ENCODE measurements at regions not wholly inside any gene's neighbourhood (a gene's known extent, or its start where the extent isn't known, plus 50 kb on each side); places are given as distances from the start of the nearest gene placed in this dataset.

DNA sequence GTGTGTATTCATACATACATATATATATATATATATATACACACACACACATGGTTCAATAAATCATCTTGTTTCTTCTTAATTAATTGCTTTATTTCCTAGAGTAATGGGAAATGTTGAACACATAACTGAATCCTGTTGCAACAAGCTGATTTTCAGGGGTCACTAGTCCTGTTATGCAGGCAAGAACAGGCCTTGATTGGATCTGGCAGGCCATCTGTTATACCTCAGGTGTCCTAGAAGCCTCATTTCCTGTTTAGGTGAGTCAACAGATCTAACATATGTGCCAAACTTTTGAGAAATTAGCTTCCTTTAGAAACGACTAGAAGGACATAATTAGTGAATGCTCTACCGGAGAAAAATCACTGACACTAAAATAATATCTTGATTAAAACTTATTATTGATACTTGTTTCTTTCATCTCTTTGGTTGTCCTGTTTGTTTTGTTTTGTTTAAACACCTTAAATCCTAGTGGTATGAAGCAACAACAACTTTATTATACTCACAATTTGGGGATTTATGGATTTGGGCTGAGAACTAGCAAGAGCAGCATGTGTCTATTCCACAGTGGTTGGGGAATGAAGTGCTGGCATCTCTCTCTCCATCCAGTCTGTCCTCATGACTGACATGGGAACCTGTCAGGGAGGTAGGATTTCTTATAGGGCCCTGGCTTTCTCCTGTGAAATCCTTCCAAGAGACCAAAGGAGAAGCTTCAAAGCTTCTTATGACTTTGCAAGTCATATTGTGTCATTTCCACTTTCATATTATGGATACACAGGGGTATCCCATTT lies 552.6 kb downstream of the NSUN3 start:
- Histone ChIP-seq H2AFZ (ENCODE audit: low read depth, low read length) (no peak overlapping the region), H3K9me3 (ENCODE audit: low read length) (no peaks in the 10 kb centered on the region), H3K4me3 (ENCODE audit: low read length) (no peak overlapping the region), H3K9me2 (ENCODE audit: insufficient read depth, low read length) (no peaks in the 10 kb centered on the region), H3K79me2 (replicated peaks; ENCODE audit: insufficient read depth, low read length) (no peaks in the 10 kb centered on the region), H3K27ac (ENCODE audit: low read length) (no peak overlapping the region), H3K4me2 (ENCODE audit: low read length) (no peak overlapping the region), H4K20me1 (ENCODE audit: insufficient read depth) (no peaks in the 10 kb centered on the region), H3F3A (ENCODE audit: insufficient read depth, low read length, poor library complexity, severe bottlenecking) (no peaks in the 10 kb centered on the region), H3K27me3 (ENCODE audit: insufficient read depth, low read depth, low read length) (no peaks in the 10 kb centered on the region), H3K9ac (ENCODE audit: low read length) (no peak overlapping the region), H3K36me3 (ENCODE audit: insufficient read depth, low read length) (no peaks in the 10 kb centered on the region)
- TF ChIP-seq EZH2 (IDR thresholded peaks at IDR 0.05; ENCODE audit: borderline replicate concordance, insufficient read depth, low read length, poor library complexity, severe bottlenecking), result no peak
- TF ChIP-seq, protein P1, sequence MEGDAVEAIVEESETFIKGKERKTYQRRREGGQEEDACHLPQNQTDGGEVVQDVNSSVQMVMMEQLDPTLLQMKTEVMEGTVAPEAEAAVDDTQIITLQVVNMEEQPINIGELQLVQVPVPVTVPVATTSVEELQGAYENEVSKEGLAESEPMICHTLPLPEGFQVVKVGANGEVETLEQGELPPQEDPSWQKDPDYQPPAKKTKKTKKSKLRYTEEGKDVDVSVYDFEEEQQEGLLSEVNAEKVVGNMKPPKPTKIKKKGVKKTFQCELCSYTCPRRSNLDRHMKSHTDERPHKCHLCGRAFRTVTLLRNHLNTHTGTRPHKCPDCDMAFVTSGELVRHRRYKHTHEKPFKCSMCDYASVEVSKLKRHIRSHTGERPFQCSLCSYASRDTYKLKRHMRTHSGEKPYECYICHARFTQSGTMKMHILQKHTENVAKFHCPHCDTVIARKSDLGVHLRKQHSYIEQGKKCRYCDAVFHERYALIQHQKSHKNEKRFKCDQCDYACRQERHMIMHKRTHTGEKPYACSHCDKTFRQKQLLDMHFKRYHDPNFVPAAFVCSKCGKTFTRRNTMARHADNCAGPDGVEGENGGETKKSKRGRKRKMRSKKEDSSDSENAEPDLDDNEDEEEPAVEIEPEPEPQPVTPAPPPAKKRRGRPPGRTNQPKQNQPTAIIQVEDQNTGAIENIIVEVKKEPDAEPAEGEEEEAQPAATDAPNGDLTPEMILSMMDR (IDR thresholded peaks at IDR 0.05; ENCODE audit: poor library complexity, severe bottlenecking), result no peak
- no peak for TF ChIP-seq EP300 (conservative IDR thresholded peaks at IDR 0.05; ENCODE audit: poor library complexity, severe bottlenecking)
- TF ChIP-seq, protein P2, sequence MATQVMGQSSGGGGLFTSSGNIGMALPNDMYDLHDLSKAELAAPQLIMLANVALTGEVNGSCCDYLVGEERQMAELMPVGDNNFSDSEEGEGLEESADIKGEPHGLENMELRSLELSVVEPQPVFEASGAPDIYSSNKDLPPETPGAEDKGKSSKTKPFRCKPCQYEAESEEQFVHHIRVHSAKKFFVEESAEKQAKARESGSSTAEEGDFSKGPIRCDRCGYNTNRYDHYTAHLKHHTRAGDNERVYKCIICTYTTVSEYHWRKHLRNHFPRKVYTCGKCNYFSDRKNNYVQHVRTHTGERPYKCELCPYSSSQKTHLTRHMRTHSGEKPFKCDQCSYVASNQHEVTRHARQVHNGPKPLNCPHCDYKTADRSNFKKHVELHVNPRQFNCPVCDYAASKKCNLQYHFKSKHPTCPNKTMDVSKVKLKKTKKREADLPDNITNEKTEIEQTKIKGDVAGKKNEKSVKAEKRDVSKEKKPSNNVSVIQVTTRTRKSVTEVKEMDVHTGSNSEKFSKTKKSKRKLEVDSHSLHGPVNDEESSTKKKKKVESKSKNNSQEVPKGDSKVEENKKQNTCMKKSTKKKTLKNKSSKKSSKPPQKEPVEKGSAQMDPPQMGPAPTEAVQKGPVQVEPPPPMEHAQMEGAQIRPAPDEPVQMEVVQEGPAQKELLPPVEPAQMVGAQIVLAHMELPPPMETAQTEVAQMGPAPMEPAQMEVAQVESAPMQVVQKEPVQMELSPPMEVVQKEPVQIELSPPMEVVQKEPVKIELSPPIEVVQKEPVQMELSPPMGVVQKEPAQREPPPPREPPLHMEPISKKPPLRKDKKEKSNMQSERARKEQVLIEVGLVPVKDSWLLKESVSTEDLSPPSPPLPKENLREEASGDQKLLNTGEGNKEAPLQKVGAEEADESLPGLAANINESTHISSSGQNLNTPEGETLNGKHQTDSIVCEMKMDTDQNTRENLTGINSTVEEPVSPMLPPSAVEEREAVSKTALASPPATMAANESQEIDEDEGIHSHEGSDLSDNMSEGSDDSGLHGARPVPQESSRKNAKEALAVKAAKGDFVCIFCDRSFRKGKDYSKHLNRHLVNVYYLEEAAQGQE (IDR thresholded peaks at IDR 0.05; ENCODE audit: borderline replicate concordance), result no peak
- TF ChIP-seq TAF1 (IDR thresholded peaks at IDR 0.05; ENCODE audit: low read depth), result no peak
- no peak for TF ChIP-seq POLR2AphosphoS5 (IDR thresholded peaks at IDR 0.05)
- TF ChIP-seq MXI1 (conservative IDR thresholded peaks at IDR 0.05; ENCODE audit: poor library complexity, severe bottlenecking), result no peak
- no peak for TF ChIP-seq RAD21 (conservative IDR thresholded peaks at IDR 0.05)
- no peak for TF ChIP-seq SMC3 (conservative IDR thresholded peaks at IDR 0.05; ENCODE audit: poor library complexity)

DNA sequence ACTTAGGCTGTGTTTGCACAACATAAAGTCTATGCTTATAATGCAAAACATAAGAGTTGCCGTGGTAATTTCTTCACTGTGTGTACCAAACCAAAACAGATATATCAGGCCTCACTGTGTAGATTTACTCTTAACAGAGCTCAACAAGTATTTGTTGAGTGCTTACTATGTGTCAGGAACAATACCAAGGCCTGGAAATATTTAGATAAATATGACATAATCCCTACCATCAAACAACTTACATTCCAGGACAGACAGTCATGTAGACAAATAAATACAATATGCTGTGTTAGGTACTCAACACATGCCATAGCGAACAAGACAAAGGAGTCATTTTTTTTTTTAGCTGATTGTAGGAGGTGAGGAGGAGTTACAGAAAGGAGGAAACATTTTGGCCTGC lies 554.0 kb downstream of the NSUN3 start:
- Histone ChIP-seq H3K9ac (ENCODE audit: low read length) (no peak overlapping the region), H3K27ac (ENCODE audit: low read length) (no peak overlapping the region), H4K20me1 (ENCODE audit: insufficient read depth) (no peaks in the 10 kb centered on the region), H2AFZ (ENCODE audit: low read depth, low read length) (no peak overlapping the region), H3K9me3 (ENCODE audit: low read length) (no peaks in the 10 kb centered on the region), H3K4me2 (ENCODE audit: low read length) (no peak overlapping the region), H3K9me2 (ENCODE audit: insufficient read depth, low read length) (no peaks in the 10 kb centered on the region), H3F3A (ENCODE audit: insufficient read depth, low read length, poor library complexity, severe bottlenecking) (no peaks in the 10 kb centered on the region), H3K4me3 (ENCODE audit: low read length) (no peak overlapping the region), H3K79me2 (replicated peaks; ENCODE audit: insufficient read depth, low read length) (no peaks in the 10 kb centered on the region), H3K27me3 (ENCODE audit: insufficient read depth, low read depth, low read length) (no peaks in the 10 kb centered on the region), H3K36me3 (ENCODE audit: insufficient read depth, low read length) (no peaks in the 10 kb centered on the region)
- TF ChIP-seq EZH2 (IDR thresholded peaks at IDR 0.05; ENCODE audit: borderline replicate concordance, insufficient read depth, low read length, poor library complexity, severe bottlenecking) (no peak), TAF1 (IDR thresholded peaks at IDR 0.05; ENCODE audit: low read depth) (no peak), EP300 (conservative IDR thresholded peaks at IDR 0.05; ENCODE audit: poor library complexity, severe bottlenecking) (no peak), MXI1 (conservative IDR thresholded peaks at IDR 0.05; ENCODE audit: poor library complexity, severe bottlenecking) (no peak)
- TF ChIP-seq, protein P2 (IDR thresholded peaks at IDR 0.05; ENCODE audit: borderline replicate concordance), result no peak
- TF ChIP-seq, protein P1 (IDR thresholded peaks at IDR 0.05; ENCODE audit: poor library complexity, severe bottlenecking), result no peak
